Endodermal cell (in vitro differentiated cells): ENCODE measurements at regions not wholly inside any gene's neighbourhood (a gene's known extent, or its start where the extent isn't known, plus 50 kb on each side); places are given as distances from the start of the nearest gene placed in this dataset.

ENCODE experiments used
- DNase-seq: peaks from one replicate; pipeline ENCODE4 v3.0.0-alpha.2; 2017
- H3K27ac ChIP-seq: 2 replicates; pipeline ENCODE4 v1.5.1; 2013; ENCODE audit warnings: mild to moderate bottlenecking, low read depth, low read length, moderate library complexity
- H3K27me3 ChIP-seq: 2 replicates; pipeline ENCODE4 v1.6.1; 2013; ENCODE audit warnings: mild to moderate bottlenecking, low read length, moderate library complexity; ENCODE audit not compliant: insufficient read depth, control insufficient read depth, poor library complexity, severe bottlenecking
- H3K36me3 ChIP-seq: 2 replicates; pipeline ENCODE4 v1.7.0; 2013; ENCODE audit warnings: mild to moderate bottlenecking, low read length, moderate library complexity; ENCODE audit not compliant: control insufficient read depth, insufficient read depth
- H3K4me1 ChIP-seq: one replicate; pipeline ENCODE4 v1.7.0; 2013; ENCODE audit warnings: low read length; ENCODE audit not compliant: control insufficient read depth, insufficient read depth
- H3K4me3 ChIP-seq: 2 replicates; pipeline ENCODE4 v1.5.1; 2013; ENCODE audit warnings: mild to moderate bottlenecking, low read length, moderate library complexity
- H3K9ac ChIP-seq: 2 replicates; pipeline ENCODE4 v1.6.1; 2013; ENCODE audit warnings: mild to moderate bottlenecking, low read length, moderate library complexity; ENCODE audit not compliant: poor library complexity, severe bottlenecking; ENCODE audit errors: extremely low read depth
- H3K9me3 ChIP-seq: 2 replicates; pipeline ENCODE4 v1.6.1; 2013; ENCODE audit warnings: mild to moderate bottlenecking, low read length, moderate library complexity; ENCODE audit not compliant: control insufficient read depth
- H3K27ac Mint-ChIP-seq: 2 replicates; pipeline ENCODE4 v1.8.0; 2020; ENCODE audit warnings: mixed read lengths
- H3K27me3 Mint-ChIP-seq: 2 replicates; pipeline ENCODE4 v1.8.0; 2021; ENCODE audit warnings: mild to moderate bottlenecking, mixed read lengths; ENCODE audit not compliant: insufficient read depth
- H3K36me3 Mint-ChIP-seq: 2 replicates; pipeline ENCODE4 v1.8.0; 2020; ENCODE audit warnings: low read depth, mixed read lengths
- H3K4me1 Mint-ChIP-seq: 2 replicates; pipeline ENCODE4 v1.8.0; 2020; ENCODE audit warnings: mixed read lengths
- H3K4me3 Mint-ChIP-seq: 2 replicates; pipeline ENCODE4 v1.8.0; 2020; ENCODE audit warnings: mild to moderate bottlenecking, moderate library complexity, mixed read lengths
- H3K9me3 Mint-ChIP-seq: 2 replicates; pipeline ENCODE4 v1.8.0; 2020; ENCODE audit warnings: mild to moderate bottlenecking, mixed read lengths
- WGBS, 2 experiments: methylation state at CpG; one replicate each; pipeline versions ENCODE4 v1.1.5 to v1.1.7; 2013; ENCODE audit warnings: missing lambda C conversion rate in 2 of 2, mixed read lengths in 1 of 2; ENCODE audit not compliant: insufficient coverage in 1 of 2, insufficient read length in 1 of 2; 5-methylcytosine and 5-hydroxymethylcytosine counted together
- TF ChIP-seq, protein P1 (sequence below): fragments of 200-600 bp; sonication (generic); conservative IDR thresholded peaks from 2 replicates; pipeline ENCODE4 v1.5.0; 2021; ENCODE audit warnings: antibody characterized with exemption, mild to moderate bottlenecking

DNA sequence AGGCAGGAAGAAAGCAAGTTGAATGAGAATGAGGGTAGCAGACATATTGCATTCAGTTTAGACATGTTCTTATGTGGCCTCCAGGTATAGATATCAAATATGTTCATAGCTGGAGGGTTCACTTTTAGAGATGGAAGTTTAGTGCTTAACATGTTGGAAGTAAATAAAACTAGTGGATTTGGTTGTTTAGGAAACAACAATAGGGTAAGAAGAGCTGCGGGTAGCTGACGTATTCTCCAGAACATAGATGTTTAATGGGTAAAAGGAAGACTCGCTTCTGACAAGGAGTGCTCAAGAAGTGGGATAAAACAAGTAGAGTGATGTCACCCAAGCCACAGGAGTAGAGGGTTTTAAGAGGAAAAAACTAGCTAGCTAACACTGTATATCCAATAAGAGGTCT is 128.4 kb upstream of the COL21A1 start:
- peaks cover 2% of the 10 kb centered on the region for H3K36me3 Mint-ChIP-seq
- no peaks in the 10 kb centered on the region for H3K27me3 ChIP-seq
- H3K9me3 Mint-ChIP-seq = peaks cover 4% of the 10 kb centered on the region
- WGBS, 2 experiments = 91 to 92% methylated on average over 3 of the region's 3 CpGs
- no peaks in the 10 kb centered on the region for H3K36me3 ChIP-seq
- TF ChIP-seq, protein P1, sequence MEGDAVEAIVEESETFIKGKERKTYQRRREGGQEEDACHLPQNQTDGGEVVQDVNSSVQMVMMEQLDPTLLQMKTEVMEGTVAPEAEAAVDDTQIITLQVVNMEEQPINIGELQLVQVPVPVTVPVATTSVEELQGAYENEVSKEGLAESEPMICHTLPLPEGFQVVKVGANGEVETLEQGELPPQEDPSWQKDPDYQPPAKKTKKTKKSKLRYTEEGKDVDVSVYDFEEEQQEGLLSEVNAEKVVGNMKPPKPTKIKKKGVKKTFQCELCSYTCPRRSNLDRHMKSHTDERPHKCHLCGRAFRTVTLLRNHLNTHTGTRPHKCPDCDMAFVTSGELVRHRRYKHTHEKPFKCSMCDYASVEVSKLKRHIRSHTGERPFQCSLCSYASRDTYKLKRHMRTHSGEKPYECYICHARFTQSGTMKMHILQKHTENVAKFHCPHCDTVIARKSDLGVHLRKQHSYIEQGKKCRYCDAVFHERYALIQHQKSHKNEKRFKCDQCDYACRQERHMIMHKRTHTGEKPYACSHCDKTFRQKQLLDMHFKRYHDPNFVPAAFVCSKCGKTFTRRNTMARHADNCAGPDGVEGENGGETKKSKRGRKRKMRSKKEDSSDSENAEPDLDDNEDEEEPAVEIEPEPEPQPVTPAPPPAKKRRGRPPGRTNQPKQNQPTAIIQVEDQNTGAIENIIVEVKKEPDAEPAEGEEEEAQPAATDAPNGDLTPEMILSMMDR = no peak
- no peak for DNase-seq
- H3K27ac Mint-ChIP-seq = no peak overlapping the region
- H3K27me3 Mint-ChIP-seq = no peaks in the 10 kb centered on the region
- no peak overlapping the region for H3K9ac ChIP-seq
- H3K4me3 Mint-ChIP-seq = no peak overlapping the region
- no peak overlapping the region for H3K27ac ChIP-seq
- no peaks in the 10 kb centered on the region for H3K4me1 ChIP-seq
- no peaks in the 10 kb centered on the region for H3K9me3 ChIP-seq
- no peak overlapping the region for H3K4me3 ChIP-seq
- H3K4me1 Mint-ChIP-seq = peaks cover 3% of the 10 kb centered on the region

DNA sequence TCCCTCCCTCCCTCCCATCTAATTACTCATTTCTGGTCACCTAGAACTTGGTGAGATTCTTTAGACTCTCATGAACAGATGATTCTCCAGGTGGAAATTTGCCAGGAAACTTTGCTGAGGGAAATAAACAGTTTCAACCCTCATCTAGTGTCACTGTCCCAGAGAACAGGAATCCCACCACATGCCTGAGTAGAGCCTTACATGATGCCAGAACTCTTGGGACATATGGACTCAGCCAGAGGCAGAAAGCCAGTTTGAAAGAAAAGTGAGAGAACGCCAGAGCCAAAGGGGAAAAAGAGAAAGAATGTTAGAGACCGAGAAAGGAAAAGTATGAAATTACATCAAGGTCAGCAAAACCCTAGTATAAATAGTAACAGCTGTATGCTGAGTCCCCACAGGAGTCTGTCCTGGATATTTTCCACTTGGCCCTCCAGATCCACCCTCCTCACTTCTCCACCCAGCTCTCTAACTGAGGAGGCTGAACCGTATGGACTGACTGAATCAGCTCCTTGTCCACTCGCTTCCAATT is 127.5 kb upstream of the COL21A1 start:
- no peak for DNase-seq
- peaks cover 3% of the 10 kb centered on the region for H3K4me1 Mint-ChIP-seq
- no peak overlapping the region for H3K27ac Mint-ChIP-seq
- H3K9me3 ChIP-seq = no peaks in the 10 kb centered on the region
- no peak overlapping the region for H3K4me3 Mint-ChIP-seq
- peaks cover 2% of the 10 kb centered on the region for H3K9me3 Mint-ChIP-seq
- 86 to 92% methylated on average over 1 to 4 of the region's 4 CpGs for WGBS, 2 experiments
- H3K4me1 ChIP-seq = no peaks in the 10 kb centered on the region
- H3K4me3 ChIP-seq = no peak overlapping the region
- H3K27me3 ChIP-seq = no peaks in the 10 kb centered on the region
- TF ChIP-seq, protein P1 = no peak
- H3K36me3 Mint-ChIP-seq = peaks cover 1% of the 10 kb centered on the region
- H3K27me3 Mint-ChIP-seq = no peaks in the 10 kb centered on the region
- no peak overlapping the region for H3K9ac ChIP-seq
- no peaks in the 10 kb centered on the region for H3K36me3 ChIP-seq
- no peak overlapping the region for H3K27ac ChIP-seq

DNA sequence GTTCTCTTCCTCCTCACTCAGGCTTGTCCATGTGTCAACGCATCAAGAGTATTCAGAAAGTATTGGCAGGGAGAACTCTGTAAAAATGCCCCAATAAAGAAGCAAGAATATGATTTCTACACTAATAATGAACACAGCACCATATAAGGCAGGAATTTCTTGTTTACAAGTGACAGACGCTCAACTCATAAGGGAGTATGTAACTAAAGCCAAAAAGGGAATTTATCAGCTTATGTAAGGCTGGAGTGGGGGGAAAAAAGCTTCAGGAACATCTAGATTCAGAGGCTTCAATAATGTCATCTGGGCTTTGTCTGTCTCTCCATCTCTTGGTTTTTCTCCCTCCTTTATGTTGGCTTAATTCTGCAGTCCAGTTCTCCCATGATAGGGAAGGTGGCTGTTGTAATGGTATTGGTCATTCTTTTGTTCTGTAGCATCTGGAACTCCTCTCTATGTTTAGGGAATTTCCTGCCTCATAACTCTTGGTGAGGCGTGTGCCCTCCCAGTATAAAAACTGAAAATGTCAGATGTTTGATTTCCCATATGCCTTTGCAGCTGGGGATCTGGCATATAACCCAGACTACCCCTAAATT is 125.1 kb upstream of the COL21A1 start:
- no peaks in the 10 kb centered on the region for H3K27me3 Mint-ChIP-seq
- no peaks in the 10 kb centered on the region for H3K27me3 ChIP-seq
- H3K9me3 Mint-ChIP-seq = no peaks in the 10 kb centered on the region
- H3K27ac ChIP-seq = no peak overlapping the region
- no peaks in the 10 kb centered on the region for H3K36me3 Mint-ChIP-seq
- H3K4me1 ChIP-seq = no peaks in the 10 kb centered on the region
- peaks cover 3% of the 10 kb centered on the region for H3K4me1 Mint-ChIP-seq
- WGBS, 2 experiments = 92 to 100% methylated on average over 1 to 3 of the region's 3 CpGs
- no peaks in the 10 kb centered on the region for H3K9me3 ChIP-seq
- H3K36me3 ChIP-seq = no peaks in the 10 kb centered on the region
- no peak overlapping the region for H3K27ac Mint-ChIP-seq
- no peak for DNase-seq
- TF ChIP-seq, protein P1 = no peak
- H3K4me3 ChIP-seq = no peak overlapping the region
- H3K4me3 Mint-ChIP-seq = no peak overlapping the region
- H3K9ac ChIP-seq = no peak overlapping the region
